Lower leg skin (tissue), 4 donors: ENCODE measurements at regions not wholly inside any gene's neighbourhood (a gene's known extent, or its start where the extent isn't known, plus 50 kb on each side); places are given as distances from the start of the nearest gene placed in this dataset.

Experiments used
- DNase-seq, 2 donors: peaks; one replicate each; pipeline ENCODE4 v3.0.0-alpha.2; 2019; ENCODE audit warnings: low spot score in 2 of 2
- H3K4me3 ChIP-seq: fragments of 200-600 bp; sonication (generic); 2 replicates; pipeline ENCODE4 v1.5.1; 2017; ENCODE audit warnings: mild to moderate bottlenecking, low read depth; ENCODE audit not compliant: poor library complexity, severe bottlenecking
- CTCF ChIP-seq, 3 donors: fragments of 450-650 bp; IDR thresholded peaks; one replicate each; pipeline ENCODE4 v1.5.1; 2016; ENCODE audit warnings: antibody characterized with exemption in 3 of 3, mild to moderate bottlenecking in 3 of 3, moderate library complexity in 2 of 3
- POLR2A ChIP-seq, 2 donors: fragments of 450-650 bp; IDR thresholded peaks; one replicate each; pipeline ENCODE4 v1.6.1; 2016 to 2017; ENCODE audit warnings: antibody characterized with exemption in 2 of 2, mild to moderate bottlenecking in 1 of 2, moderate library complexity in 1 of 2
- WGBS, 2 donors: methylation state at CpG; one replicate each; pipeline ENCODE4 v1.1.5; 2018; 5-methylcytosine and 5-hydroxymethylcytosine counted together
- intact Hi-C: fragments of 100-400 bp; cut with DNase I; formaldehyde crosslinking; loops from one replicate; pipeline ENCODE4 v1.15.0; 2023; ENCODE audit warnings: low total_unique reads

DNA sequence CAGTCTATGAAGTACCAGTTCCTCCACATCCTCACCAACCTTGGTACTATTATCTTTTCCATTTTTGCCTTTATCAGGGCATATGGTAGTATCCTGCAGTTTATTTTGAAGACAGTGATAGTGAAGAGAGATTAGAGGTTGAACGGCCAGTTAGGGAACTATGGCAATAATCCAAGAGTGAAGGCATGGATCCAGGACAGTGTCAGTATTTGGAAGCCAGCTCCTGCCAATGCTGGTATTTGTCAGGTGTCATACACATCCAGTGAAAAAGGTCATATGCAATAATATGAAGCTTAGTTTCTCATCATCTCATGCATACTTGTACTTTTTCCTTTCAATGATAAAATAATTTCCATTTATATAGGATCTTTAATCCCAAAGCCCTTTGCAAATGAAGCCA, 56.8 kb upstream of the KCNMB2 start:
- no peak overlapping the region for H3K4me3 ChIP-seq
- TF ChIP-seq POLR2A (IDR thresholded peaks at IDR 0.05) (no peak), CTCF (IDR thresholded peaks at IDR 0.05) (no peak)
- WGBS, 2 donors, result 30 to 33% methylated on average over 1 of the region's 1 CpG
- no peak for DNase-seq
- intact Hi-C loops, result no loop called here

DNA sequence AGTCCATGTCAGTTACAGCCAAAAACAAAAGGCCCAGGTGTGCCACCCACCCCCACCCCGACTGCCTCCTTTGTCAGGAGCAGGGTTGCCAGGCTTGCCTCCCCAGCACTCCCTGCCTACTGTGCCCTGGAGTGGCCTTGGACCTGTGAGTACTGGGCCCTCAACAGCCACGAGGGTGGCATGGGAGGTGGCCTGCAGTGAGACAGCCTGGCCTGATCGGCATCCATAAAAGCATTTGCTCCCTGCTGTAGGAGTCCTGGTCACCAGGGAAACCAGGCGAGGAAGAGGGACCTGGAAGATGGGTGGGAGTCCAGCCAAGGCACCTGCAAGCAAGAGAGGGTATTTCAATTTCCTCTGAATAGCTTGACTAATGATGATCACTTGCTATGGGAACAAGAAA, 56.4 kb upstream of the KCNMB2 start:
- no peak for DNase-seq
- 75 to 76% methylated on average over 4 of the region's 4 CpGs for WGBS, 2 donors
- intact Hi-C loops, result no loop called here
- TF ChIP-seq POLR2A (IDR thresholded peaks at IDR 0.05) (no peak), CTCF (IDR thresholded peaks at IDR 0.05) (no peak)
- H3K4me3 ChIP-seq, result no peak overlapping the region

- DNase-seq, result no peak
- intact Hi-C loops, result no loop called here
- WGBS, 2 donors, result 87% methylated on average over 5 of the region's 5 CpGs
- H3K4me3 ChIP-seq, result no peak overlapping the region
- no peak for TF ChIP-seq CTCF (IDR thresholded peaks at IDR 0.05)
- no peak for TF ChIP-seq POLR2A (IDR thresholded peaks at IDR 0.05)
Measured at GRCh38 chr3:178480274-178480673, 56.0 kb upstream of the KCNMB2 start.

DNA sequence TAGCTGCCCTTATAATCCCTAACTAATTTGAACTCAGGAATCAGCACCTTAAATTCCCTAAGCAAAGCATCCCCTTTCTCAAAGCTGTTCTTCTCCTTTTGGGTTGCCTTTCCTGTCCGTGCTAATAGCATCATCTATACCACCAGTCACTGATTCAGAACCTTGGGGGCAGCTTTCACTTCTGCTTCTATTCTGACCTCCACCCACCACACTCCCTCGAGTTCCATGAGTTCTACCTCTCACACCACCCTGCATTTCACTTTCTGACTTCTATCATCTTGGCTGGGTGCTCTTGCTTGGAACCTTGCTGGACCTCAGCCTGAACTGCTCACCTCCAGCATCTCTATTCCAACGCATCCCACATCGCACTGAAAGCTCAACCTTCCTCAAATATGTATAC, 55.4 kb upstream of the KCNMB2 start:
- 66 to 84% methylated on average over 4 of the region's 4 CpGs for WGBS, 2 donors
- no peak overlapping the region for H3K4me3 ChIP-seq
- no peak for DNase-seq
- intact Hi-C loops, result no loop called here
- TF ChIP-seq CTCF (IDR thresholded peaks at IDR 0.05), result no peak

DNA sequence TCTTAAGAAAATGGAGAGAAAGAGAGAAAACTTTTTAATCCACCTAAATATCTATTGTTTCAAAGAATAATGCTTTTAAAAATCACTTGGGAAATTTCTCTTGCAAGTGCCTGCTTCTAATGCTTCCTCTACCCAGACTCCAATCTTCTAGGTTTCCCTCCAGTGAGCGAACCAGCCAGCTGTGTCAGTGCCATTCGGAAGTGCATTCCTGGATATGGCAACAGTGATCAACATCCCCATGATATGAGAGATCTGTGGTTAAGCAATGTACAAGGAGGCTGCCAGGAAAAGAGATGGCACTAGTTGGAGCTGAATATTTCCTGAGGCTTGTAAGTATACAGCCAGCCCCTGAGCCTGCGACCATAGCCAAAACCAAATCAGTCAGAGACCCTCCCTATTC, 53.3 kb upstream of the KCNMB2 start:
- no peak for TF ChIP-seq CTCF (IDR thresholded peaks at IDR 0.05)
- no peak for TF ChIP-seq POLR2A (IDR thresholded peaks at IDR 0.05)
- intact Hi-C loops, result no loop called here
- 53 to 60% methylated on average over 3 of the region's 3 CpGs for WGBS, 2 donors
- no peak for DNase-seq
- no peak overlapping the region for H3K4me3 ChIP-seq

- TF ChIP-seq CTCF (IDR thresholded peaks at IDR 0.05) (no peak), POLR2A (IDR thresholded peaks at IDR 0.05) (no peak)
- WGBS, 2 donors, result 89 to 93% methylated on average over 2 of the region's 2 CpGs
- no peak for DNase-seq
- intact Hi-C loops, result no loop called here
- no peak overlapping the region for H3K4me3 ChIP-seq
Measured at GRCh38 chr3:178483704-178484103, 52.5 kb upstream of the KCNMB2 start.
